Endothelial cell of umbilical vein (primary cell): ENCODE measurements at regions not wholly inside any gene's neighbourhood (a gene's known extent, or its start where the extent isn't known, plus 50 kb on each side); places are given as distances from the start of the nearest gene placed in this dataset.

Experiments
- BruUV-seq: library from RNA; stranded (reverse); fragments of 400-500 nt; replicated peaks from 2 replicates; lab custom pipeline; 2021; lab: Mats Ljungman, UMichigan
- CTCF ChIA-PET: fragments of 300-600, 350-600 bp; sonication (Branson Sonifier 250); formaldehyde crosslinking; loops from one replicate; lab custom pipeline; 2021; ENCODE audit warnings: antibody characterized with exemption, inconsistent platforms; lab: Charles Lee
- POLR2A ChIA-PET: fragments of 300-600, 350-600 bp; sonication (Branson Sonifier 250); formaldehyde crosslinking; loops from one replicate; lab custom pipeline; 2021; ENCODE audit warnings: antibody characterized with exemption, inconsistent platforms; lab: Charles Lee
- DNase-seq: peaks from one replicate; pipeline ENCODE4 v3.0.0-alpha.2; 2011; ENCODE audit warnings: low read depth, low spot score
- FAIRE-seq: peaks from 2 replicates; lab custom pipeline; 2011; peaks lifted over from hg19 to GRCh38; lab: Jason Lieb, UNC
- H2AFZ ChIP-seq: 2 replicates; pipeline ENCODE4 v1.6.0; 2012; ENCODE audit warnings: low read depth, low read length, control low read depth, inconsistent platforms
- H3K27ac ChIP-seq: 2 replicates; pipeline ENCODE4 v1.5.1; 2011; ENCODE audit warnings: low read depth, mild to moderate bottlenecking, control low read depth, low read length, moderate library complexity; ENCODE audit not compliant: insufficient read depth
- H3K27me3 ChIP-seq, 2 experiments: 2 replicates each; pipeline versions ENCODE4 v1.6.0 to v1.6.1; 2011; ENCODE audit warnings: low read length in 2 of 2, mixed read lengths in 1 of 2; ENCODE audit not compliant: control insufficient read depth in 2 of 2, insufficient read depth in 2 of 2
- H3K36me3 ChIP-seq, 2 experiments: 2 replicates in 1 of 2; 3 replicates in 1 of 2; pipeline ENCODE4 v1.5.1; 2011; ENCODE audit warnings: low read length in 2 of 2, mild to moderate bottlenecking in 1 of 2, moderate library complexity in 1 of 2; ENCODE audit not compliant: control insufficient read depth in 2 of 2, insufficient read depth in 2 of 2; ENCODE audit errors: extremely low read depth in 1 of 2
- H3K4me1 ChIP-seq: 3 replicates; pipeline ENCODE4 v1.5.1; 2011; ENCODE audit warnings: mild to moderate bottlenecking, low read length; ENCODE audit not compliant: control insufficient read depth, insufficient read depth; ENCODE audit errors: extremely low read depth
- H3K4me2 ChIP-seq: 2 replicates; pipeline ENCODE4 v1.6.1; 2011; ENCODE audit warnings: low read length, control low read depth, mixed read lengths; ENCODE audit not compliant: insufficient read depth
- H3K4me3 ChIP-seq, 3 experiments: fragments of 200-600 bp in 1 of 3; sonication (generic), shearing (Covaris generic) in 1 of 3; replicated peaks in 1 of 3; 2 replicates each; pipeline ENCODE4 v1.5.1; 2011 to 2016; ENCODE audit warnings: control low read depth in 3 of 3, low read length in 3 of 3, mild to moderate bottlenecking in 2 of 3, inconsistent platforms in 1 of 3, low read depth in 1 of 3, moderate library complexity in 1 of 3; ENCODE audit not compliant: insufficient read depth in 1 of 3
- H3K79me2 ChIP-seq: 2 replicates; pipeline ENCODE4 v1.6.0; 2012; ENCODE audit warnings: low read length, inconsistent platforms; ENCODE audit not compliant: control insufficient read depth, insufficient read depth
- H3K9ac ChIP-seq: replicated peaks from 2 replicates; pipeline ENCODE3; 2011; ENCODE audit warnings: low read length, control low read depth; ENCODE audit not compliant: insufficient read depth; ENCODE audit errors: extremely low read depth
- H3K9me1 ChIP-seq: replicated peaks from 3 replicates; pipeline ENCODE4 v1.6.0; 2011; ENCODE audit warnings: mild to moderate bottlenecking, low read length; ENCODE audit not compliant: control insufficient read depth, insufficient read depth; ENCODE audit errors: extremely low read depth
- H3K9me3 ChIP-seq: replicated peaks from 2 replicates; pipeline ENCODE4 v1.5.1; 2012; ENCODE audit warnings: low read length, inconsistent platforms; ENCODE audit not compliant: control insufficient read depth, insufficient read depth
- H4K20me1 ChIP-seq: replicated peaks from 2 replicates; pipeline ENCODE3; 2011; ENCODE audit warnings: mild to moderate bottlenecking, low read length; ENCODE audit not compliant: control insufficient read depth, insufficient read depth; ENCODE audit errors: extremely low read depth
- CTCF ChIP-seq, 2 donors: IDR thresholded peaks; 1 replicate in 1 of 2; 2 replicates in 1 of 2; pipeline ENCODE4 v1.5.1; 2011; ENCODE audit warnings: low read length in 2 of 2, mild to moderate bottlenecking in 2 of 2, moderate library complexity in 2 of 2, control low read depth in 1 of 2, inconsistent platforms in 1 of 2, low read depth in 1 of 2; ENCODE audit not compliant: insufficient read depth in 1 of 2; ENCODE audit errors: extremely low read depth in 1 of 2
- EZH2 ChIP-seq: IDR thresholded peaks from 2 replicates; pipeline ENCODE4 v1.6.1; 2012; ENCODE audit warnings: borderline replicate concordance, low read depth, mild to moderate bottlenecking, moderate library complexity, low read length, inconsistent platforms; ENCODE audit not compliant: severe bottlenecking
- FOS ChIP-seq: IDR thresholded peaks from 2 replicates; pipeline ENCODE4 v1.6.1; 2011; ENCODE audit warnings: mild to moderate bottlenecking, low read length, moderate library complexity, borderline replicate concordance; ENCODE audit not compliant: insufficient read depth
- GATA2 ChIP-seq: IDR thresholded peaks from 2 replicates; pipeline ENCODE4 v1.7.0; 2011; ENCODE audit warnings: low read depth, mild to moderate bottlenecking, moderate library complexity, mixed read lengths, low read length; ENCODE audit not compliant: insufficient read length, insufficient read depth
- JUN ChIP-seq: IDR thresholded peaks from 2 replicates; pipeline ENCODE4 v1.6.1; 2011; ENCODE audit warnings: borderline replicate concordance, low read depth; ENCODE audit not compliant: insufficient read length, insufficient read depth
- MAX ChIP-seq: IDR thresholded peaks from 2 replicates; pipeline ENCODE4 v1.6.1; 2011; ENCODE audit not compliant: insufficient read depth, insufficient read length
- MYC ChIP-seq: IDR thresholded peaks from one replicate; pipeline ENCODE4 v1.6.1; 2011; ENCODE audit warnings: mild to moderate bottlenecking, low read depth, low read length
- POLR2A ChIP-seq: IDR thresholded peaks from 2 replicates; pipeline ENCODE4 v1.6.1; 2012; ENCODE audit warnings: low read depth, mild to moderate bottlenecking, control low read depth, low read length
- POLR2AphosphoS5 ChIP-seq: IDR thresholded peaks from 2 replicates; pipeline ENCODE4 v1.6.1; 2012; ENCODE audit warnings: low read depth, mild to moderate bottlenecking, control low read depth, low read length, moderate library complexity; ENCODE audit not compliant: insufficient read depth
- dilution Hi-C: fragments of 300-500 bp; cut with MboI; formaldehyde crosslinking; loops from one replicate; pipeline ENCODE4 v1.15.0; 2019; ENCODE audit warnings: low sequenced_read_pairs; ENCODE audit not compliant: extremely low pct_ligation_motif_present
- intact Hi-C: fragments of 100-400 bp; cut with micrococcal nuclease; formaldehyde crosslinking; loops from one replicate; pipeline ENCODE4 v1.10.0; 2022

- H3K36me3 ChIP-seq, result no peaks in the 10 kb centered on the region
- H3K27me3 ChIP-seq, result no peaks in the 10 kb centered on the region
- BruUV-seq, result no TSS peak
- no peaks in the 10 kb centered on the region for H3K9me3 ChIP-seq
- POLR2A ChIA-PET, result no interaction called here
- DNase-seq (no peak), FAIRE-seq (no peak)
- TF ChIP-seq EZH2 (no peak), POLR2AphosphoS5 (no peak), POLR2A (no peak), MYC (no peak), JUN (no peak), GATA2 (no peak), CTCF (IDR thresholded peaks at IDR 0.05; ENCODE audit: extremely low read depth in 1 of 2, insufficient read depth in 1 of 2, low read depth in 1 of 2, low read length in 2 of 2) (no peak), FOS (no peak), MAX (no peak)
- no peaks in the 10 kb centered on the region for H4K20me1 ChIP-seq
- H3K4me3 ChIP-seq, result no peak overlapping the region
- no peaks in the 10 kb centered on the region for H3K4me1 ChIP-seq
- dilution Hi-C loops (no loop called here), intact Hi-C loops (no loop called here)
- H3K4me2 ChIP-seq, result no peak overlapping the region
- no peak overlapping the region for H3K9ac ChIP-seq
- H3K79me2 ChIP-seq, result no peaks in the 10 kb centered on the region
- no peak overlapping the region for H2AFZ ChIP-seq
- no peak overlapping the region for H3K27ac ChIP-seq
- CTCF ChIA-PET, result no interaction called here
- H3K9me1 ChIP-seq, result no peaks in the 10 kb centered on the region
Observed at GRCh38 chr1:81506699-81507098, 294.0 kb upstream of the ADGRL2 start.
